OCI-LY1 (cell line): ENCODE measurements at regions not wholly inside any gene's neighbourhood (a gene's known extent, or its start where the extent isn't known, plus 50 kb on each side); places are given as distances from the start of the nearest gene placed in this dataset.

ENCODE experiments used
- H2AFZ ChIP-seq: fragments of 200-600 bp; sonication (generic), shearing (Covaris generic); 2 replicates; pipeline ENCODE4 v1.6.0; 2014; ENCODE audit warnings: antibody characterized with exemption, mild to moderate bottlenecking, low read length
- H3F3A ChIP-seq: fragments of 200-600 bp; sonication (generic), shearing (Covaris generic); 2 replicates; pipeline ENCODE4 v1.6.0; 2014; ENCODE audit warnings: mild to moderate bottlenecking, antibody characterized with exemption, low read length, moderate library complexity; ENCODE audit not compliant: insufficient read depth
- H3K27ac ChIP-seq: fragments of 200-600 bp; sonication (generic); 2 replicates; pipeline ENCODE4 v1.5.1; 2014; ENCODE audit warnings: low read length, mixed run types, mild to moderate bottlenecking, low read depth; ENCODE audit not compliant: poor library complexity, severe bottlenecking
- H3K27me3 ChIP-seq: fragments of 200-600 bp; sonication (generic); 2 replicates; pipeline ENCODE4 v1.6.0; 2014; ENCODE audit warnings: antibody characterized with exemption, mild to moderate bottlenecking, low read length, moderate library complexity; ENCODE audit not compliant: insufficient read depth
- H3K36me3 ChIP-seq: fragments of 200-600 bp; sonication (generic); 2 replicates; pipeline ENCODE4 v1.6.1; 2014; ENCODE audit warnings: mild to moderate bottlenecking, antibody characterized with exemption, low read length, moderate library complexity, mixed read lengths; ENCODE audit not compliant: insufficient read depth
- H3K4me1 ChIP-seq: fragments of 200-600 bp; sonication (generic); 2 replicates; pipeline ENCODE4 v1.5.1; 2014; ENCODE audit warnings: mild to moderate bottlenecking, low read length, moderate library complexity; ENCODE audit not compliant: insufficient read depth, severe bottlenecking
- H3K4me2 ChIP-seq: fragments of 200-600 bp; sonication (generic), shearing (Covaris generic); 2 replicates; pipeline ENCODE4 v1.6.1; 2014; ENCODE audit warnings: low read length
- H3K4me3 ChIP-seq: fragments of 200-600 bp; sonication (generic); 2 replicates; pipeline ENCODE4 v1.5.1; 2014; ENCODE audit warnings: low read length, low read depth, mild to moderate bottlenecking, mixed read lengths; ENCODE audit not compliant: poor library complexity, severe bottlenecking
- H3K79me2 ChIP-seq: fragments of 200-600 bp; shearing (Covaris generic); 2 replicates; pipeline ENCODE4 v1.6.1; 2016; ENCODE audit warnings: mixed run types, low read length, mixed read lengths; ENCODE audit not compliant: insufficient read depth
- H3K9ac ChIP-seq: fragments of 200-600 bp; sonication (generic), shearing (Covaris generic); 2 replicates; pipeline ENCODE4 v1.6.1; 2014; ENCODE audit warnings: mild to moderate bottlenecking, low read length, mixed read lengths
- H3K9me2 ChIP-seq: fragments of 200-600 bp; sonication (generic), shearing (Covaris generic); 2 replicates; pipeline ENCODE4 v1.6.1; 2014; ENCODE audit warnings: low read depth, mild to moderate bottlenecking, low read length, mixed read lengths
- H3K9me3 ChIP-seq: fragments of 200-600 bp; shearing (Covaris generic); 2 replicates; pipeline ENCODE4 v1.6.1; 2014; ENCODE audit warnings: low read length, mixed read lengths
- H4K20me1 ChIP-seq: fragments of 200-600 bp; sonication (generic), shearing (Covaris generic); 2 replicates; pipeline ENCODE4 v1.6.0; 2016; ENCODE audit warnings: mild to moderate bottlenecking, low read length; ENCODE audit not compliant: insufficient read depth
- CTCF ChIP-seq: fragments of 200-600 bp; sonication (generic), shearing (Covaris generic); IDR thresholded peaks from 2 replicates; pipeline ENCODE4 v1.5.1; 2017; ENCODE audit warnings: mild to moderate bottlenecking, antibody characterized with exemption, low read length, moderate library complexity, mixed read lengths
- EZH2 ChIP-seq: fragments of 200-600 bp; sonication (generic), shearing (Covaris generic); IDR thresholded peaks from 2 replicates; pipeline ENCODE4 v1.8.0; 2017; ENCODE audit warnings: borderline replicate concordance, mixed run types, mild to moderate bottlenecking, antibody characterized with exemption, low read length, moderate library complexity, mixed read lengths

- Histone ChIP-seq H3K9me3 (0 out of 2 replicates have a peak, but pooled peaks cover 2% of the 10 kb centered on the region), H3K79me2 (no peaks in the 10 kb centered on the region), H3K27ac (no peak overlapping the region), H3K4me3 (no peak overlapping the region), H3F3A (no peaks in the 10 kb centered on the region), H3K9ac (no peak overlapping the region), H4K20me1 (no peaks in the 10 kb centered on the region), H3K36me3 (no peaks in the 10 kb centered on the region), H3K27me3 (no peaks in the 10 kb centered on the region), H3K9me2 (no peaks in the 10 kb centered on the region), H2AFZ (no peak overlapping the region), H3K4me2 (no peak overlapping the region), H3K4me1 (no peaks in the 10 kb centered on the region)
- TF ChIP-seq EZH2 (no peak), CTCF (no peak)
Observed at GRCh38 chr9:81741103-81741502, 51.8 kb upstream of the TLE1 start.

- TF ChIP-seq CTCF (no peak), EZH2 (no peak)
- no peaks in the 10 kb centered on the region for H3K9me3 ChIP-seq
- H3K4me3 ChIP-seq = no peak overlapping the region
- no peak overlapping the region for H2AFZ ChIP-seq
- no peak overlapping the region for H3K9ac ChIP-seq
- H3K9me2 ChIP-seq = no peaks in the 10 kb centered on the region
- no peak overlapping the region for H3K27ac ChIP-seq
- no peaks in the 10 kb centered on the region for H3K36me3 ChIP-seq
- H3K4me2 ChIP-seq = no peak overlapping the region
- H3K27me3 ChIP-seq = peaks cover 2% of the 10 kb centered on the region; the same call in 1 of the 2 replicates
- no peaks in the 10 kb centered on the region for H3K79me2 ChIP-seq
- H3K4me1 ChIP-seq = no peaks in the 10 kb centered on the region
- no peaks in the 10 kb centered on the region for H3F3A ChIP-seq
- H4K20me1 ChIP-seq = no peaks in the 10 kb centered on the region
Observed at GRCh38 chr9:81748091-81748490, 58.7 kb upstream of the TLE1 start.

- Histone ChIP-seq H4K20me1 (no peaks in the 10 kb centered on the region), H3K9me3 (no peaks in the 10 kb centered on the region), H3F3A (no peaks in the 10 kb centered on the region), H3K9ac (no peak overlapping the region), H3K27ac (no peak overlapping the region), H3K79me2 (no peaks in the 10 kb centered on the region), H3K4me1 (no peaks in the 10 kb centered on the region), H2AFZ (no peak overlapping the region), H3K9me2 (no peaks in the 10 kb centered on the region), H3K36me3 (no peaks in the 10 kb centered on the region), H3K27me3 (peaks cover 12% of the 10 kb centered on the region; the same call in 1 of the 2 replicates), H3K4me3 (no peak overlapping the region), H3K4me2 (no peak overlapping the region)
- TF ChIP-seq EZH2 (no peak), CTCF (no peak)
Observed at GRCh38 chr9:81753436-81753835, 64.1 kb upstream of the TLE1 start.
